UCSD-AML1 (cell line): ENCODE measurements at regions not wholly inside any gene's neighbourhood (a gene's known extent, or its start where the extent isn't known, plus 50 kb on each side); places are given as distances from the start of the nearest gene placed in this dataset.

Source experiments
- DNase-seq: peaks from one replicate; lab custom pipeline; 2025; ENCODE audit not compliant: unreplicated experiment; lab: John Stamatoyannopoulos, UW

DNA sequence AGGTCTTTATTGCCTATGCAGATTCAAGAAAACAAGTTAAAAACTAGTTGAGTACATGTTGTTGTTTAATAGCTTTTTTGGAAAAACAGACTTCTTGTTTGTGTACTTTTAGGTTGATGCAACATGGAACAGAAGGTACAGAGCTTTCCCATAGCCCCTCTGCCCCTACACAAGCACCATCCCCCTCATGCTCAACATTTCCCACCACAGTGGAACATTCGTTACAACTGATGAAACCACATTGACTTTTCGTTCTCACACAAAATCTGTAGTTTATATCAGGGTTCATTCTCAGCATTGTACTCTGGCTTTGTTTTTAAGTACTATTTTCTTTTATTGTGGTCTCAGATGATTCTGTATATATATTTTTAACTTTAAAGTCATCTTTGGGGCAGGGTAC lies 1054.6 kb downstream of the NTRK3 start:
- no peak for DNase-seq

GRCh38 chr15:87200149-87200548 lies 1056.4 kb downstream of the NTRK3 start:
- no peak for DNase-seq

DNA sequence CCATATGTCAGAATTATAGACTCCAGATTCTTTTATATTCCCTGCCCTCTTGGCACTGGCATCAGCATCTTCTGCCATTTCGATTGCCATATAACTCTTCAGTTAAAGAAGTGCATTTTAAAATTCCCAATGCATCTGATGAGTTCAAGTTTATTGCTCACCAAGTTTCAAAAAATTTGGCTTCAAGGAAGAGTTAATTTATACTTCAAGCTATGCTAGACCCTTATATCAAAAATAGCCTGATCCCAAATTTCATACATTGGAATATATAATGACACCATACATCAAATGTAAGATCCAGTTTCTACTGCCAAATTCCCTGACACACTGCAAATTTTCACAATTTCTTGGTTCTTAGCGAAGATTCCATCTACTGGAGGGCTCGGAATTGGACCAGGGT lies 1058.6 kb downstream of the NTRK3 start:
- DNase-seq, result no peak

DNA sequence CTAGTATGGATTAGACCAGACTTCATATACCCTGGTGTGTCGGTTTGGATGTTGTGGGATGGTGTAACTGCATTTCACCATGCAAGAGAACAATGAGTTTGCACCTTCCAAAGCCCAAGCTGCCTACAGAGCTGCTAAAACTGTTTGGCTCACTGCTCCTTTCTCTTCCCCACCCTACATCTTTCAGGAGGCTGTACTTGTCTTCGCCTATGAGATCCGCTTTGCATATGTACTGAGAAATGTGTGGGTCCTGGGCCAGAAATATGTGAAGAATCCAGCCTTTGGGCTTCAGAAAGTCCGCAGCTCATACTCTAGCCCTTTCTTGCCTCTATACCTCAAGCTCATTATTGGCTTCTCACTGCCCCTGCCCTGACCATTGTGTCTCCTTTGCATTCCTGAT lies 1060.0 kb downstream of the NTRK3 start:
- DNase-seq, result no peak

- DNase-seq, result no peak
Measured at GRCh38 chr15:87193481-87193880, 1063.1 kb downstream of the NTRK3 start.

- no peak for DNase-seq
Measured at GRCh38 chr15:87167706-87168105, 1088.0 kb downstream of the AGBL1 start.

DNA sequence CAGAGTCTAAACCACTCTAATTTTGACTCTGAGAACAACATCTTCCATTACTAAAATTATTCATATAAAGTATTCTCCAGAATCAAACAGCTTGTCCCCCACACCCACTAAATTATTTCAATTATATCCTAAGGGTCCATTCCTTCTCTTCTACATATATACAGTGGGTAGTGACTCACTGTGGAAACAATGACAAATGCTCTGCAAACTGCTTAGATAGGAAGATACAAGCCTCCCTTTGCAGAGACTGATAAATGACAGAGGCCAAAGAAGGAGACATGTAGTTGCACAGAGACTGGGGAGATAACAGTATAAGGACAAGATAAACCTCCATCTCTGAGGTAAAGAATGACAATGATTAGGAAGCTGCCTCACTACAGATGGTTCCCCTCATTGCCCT lies 1087.4 kb downstream of the AGBL1 start:
- DNase-seq, result no peak

- DNase-seq, result no peak
Measured at GRCh38 chr15:87155771-87156170, 1076.1 kb downstream of the AGBL1 start.

DNA sequence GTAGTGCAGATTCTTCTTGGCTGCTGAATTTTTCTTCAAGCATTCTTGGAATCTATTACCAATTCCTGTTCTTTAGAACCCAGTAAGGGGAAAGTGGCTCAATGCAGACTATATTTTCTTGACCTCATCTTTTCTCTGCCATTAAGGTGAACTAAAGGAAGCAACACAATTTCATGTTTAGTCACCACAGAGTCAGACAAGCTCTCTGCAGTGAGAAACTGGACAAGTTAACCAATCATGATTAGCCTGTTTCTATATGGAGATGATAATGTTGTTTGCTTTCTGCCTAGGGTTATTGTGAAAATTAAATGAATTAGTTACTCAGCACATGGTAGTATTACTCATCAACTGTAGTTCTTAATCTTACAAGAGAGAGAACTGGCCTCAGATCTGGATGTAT lies 1075.1 kb downstream of the AGBL1 start:
- no peak for DNase-seq

- no peak for DNase-seq
Measured at GRCh38 chr15:87151202-87151748, 1071.6 kb downstream of the AGBL1 start.

GRCh38 chr15:87145696-87146095 lies 1066.0 kb downstream of the AGBL1 start:
- DNase-seq, result no peak

DNA sequence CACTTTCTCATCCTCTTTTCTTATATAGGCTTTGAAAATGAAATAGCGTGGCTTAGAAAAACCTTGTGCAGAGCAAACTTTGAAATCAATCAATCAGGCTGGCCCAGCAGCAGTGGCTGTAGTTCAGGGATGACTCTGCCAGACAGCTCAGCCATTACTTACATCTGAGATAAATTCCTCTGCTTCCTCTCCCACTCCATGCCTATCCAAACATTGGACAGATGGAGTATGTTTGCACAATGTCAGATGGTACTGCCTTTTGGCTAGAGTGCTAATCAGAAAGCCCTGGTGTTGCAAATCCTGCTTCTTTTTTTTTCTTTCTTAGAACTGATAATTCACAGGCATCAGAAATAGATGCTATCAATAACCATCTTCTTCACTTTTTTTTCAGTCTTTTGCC lies 1065.1 kb downstream of the AGBL1 start:
- DNase-seq, result no peak

GRCh38 chr15:87142096-87142495 lies 1062.4 kb downstream of the AGBL1 start:
- no peak for DNase-seq

DNA sequence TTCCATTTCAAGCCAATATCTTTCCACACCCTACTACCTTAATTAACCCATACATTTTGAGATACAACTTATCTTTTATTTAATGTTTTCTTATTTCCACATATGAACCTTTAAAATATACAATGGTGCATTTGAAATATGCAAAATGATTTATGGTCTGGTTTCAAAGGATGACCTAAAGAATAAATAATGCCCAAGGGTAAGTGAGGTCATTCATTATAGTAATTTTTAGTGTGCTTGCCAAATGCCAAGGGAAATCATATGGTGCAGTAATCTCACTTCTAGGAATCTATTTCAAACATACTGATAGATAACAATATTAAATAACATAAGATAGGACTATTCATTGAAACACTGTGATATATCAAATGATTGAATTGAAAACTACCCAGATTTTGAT lies 1055.4 kb downstream of the AGBL1 start:
- no peak for DNase-seq

DNA sequence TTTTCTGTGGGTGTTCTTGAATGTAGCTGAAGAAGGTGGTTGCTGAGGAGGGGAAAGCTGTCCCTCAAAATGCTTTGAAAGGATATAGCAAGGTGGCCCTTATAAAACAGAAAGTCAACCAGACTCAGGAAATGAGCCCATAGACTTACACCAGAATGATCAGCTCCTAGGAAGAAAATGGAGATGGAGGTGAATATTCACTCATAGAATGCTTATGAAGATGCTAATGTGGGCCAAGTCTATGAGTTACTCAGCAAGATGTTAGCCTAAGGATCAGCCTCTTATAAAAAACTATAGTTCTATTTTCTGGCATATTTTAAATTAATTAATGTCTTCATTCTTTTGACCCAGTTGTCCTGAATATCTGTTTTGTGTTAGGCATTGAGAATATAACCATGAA lies 1054.0 kb downstream of the AGBL1 start:
- no peak for DNase-seq

- no peak for DNase-seq
Measured at GRCh38 chr15:87131067-87131466, 1051.4 kb downstream of the AGBL1 start.

GRCh38 chr15:87129916-87130315 lies 1050.2 kb downstream of the AGBL1 start:
- DNase-seq, result no peak

- no peak for DNase-seq
Measured at GRCh38 chr15:87123676-87124382, 1044.2 kb downstream of the AGBL1 start.

- no peak for DNase-seq
Measured at GRCh38 chr15:87121336-87121735, 1041.7 kb downstream of the AGBL1 start.

DNA sequence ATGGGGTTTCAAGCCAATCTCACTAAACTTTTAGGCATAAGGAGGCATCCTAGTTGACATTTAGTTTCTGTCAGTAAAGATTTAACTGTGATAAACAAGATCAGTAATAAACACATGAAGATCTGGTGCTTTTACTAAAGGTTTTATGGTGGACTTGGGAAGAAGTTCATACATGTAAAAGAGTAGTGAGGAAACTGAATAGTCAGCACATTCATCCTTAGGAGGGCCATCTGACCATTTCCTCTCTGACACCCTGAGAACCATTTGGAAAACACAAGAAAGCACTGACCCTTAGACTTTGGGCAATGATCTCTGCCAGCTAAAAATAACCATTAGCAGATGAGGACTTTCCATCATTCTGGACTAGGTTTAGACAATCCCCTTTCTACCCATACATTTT lies 1040.9 kb downstream of the AGBL1 start:
- no peak for DNase-seq

DNA sequence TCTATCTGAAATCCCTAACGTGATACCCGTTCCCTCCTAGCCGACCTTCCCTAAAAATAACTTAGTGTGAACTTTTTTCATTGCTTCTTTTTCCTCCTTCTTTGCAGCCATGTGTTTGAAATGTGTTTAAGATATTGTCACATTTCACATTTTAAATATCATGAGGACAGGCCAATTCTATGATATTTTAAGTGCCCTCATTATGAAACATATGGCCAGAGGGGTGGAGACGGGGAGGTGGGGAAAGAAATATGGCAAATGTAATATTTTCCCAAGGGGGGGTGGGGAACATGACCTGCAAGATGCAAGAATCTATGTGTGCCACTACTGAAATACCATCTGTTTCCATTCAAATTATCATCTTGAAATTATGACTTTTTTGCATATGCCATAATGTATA lies 1039.2 kb downstream of the AGBL1 start:
- DNase-seq, result no peak

- DNase-seq, result no peak
Measured at GRCh38 chr15:87118435-87118834, 1038.8 kb downstream of the AGBL1 start.

DNA sequence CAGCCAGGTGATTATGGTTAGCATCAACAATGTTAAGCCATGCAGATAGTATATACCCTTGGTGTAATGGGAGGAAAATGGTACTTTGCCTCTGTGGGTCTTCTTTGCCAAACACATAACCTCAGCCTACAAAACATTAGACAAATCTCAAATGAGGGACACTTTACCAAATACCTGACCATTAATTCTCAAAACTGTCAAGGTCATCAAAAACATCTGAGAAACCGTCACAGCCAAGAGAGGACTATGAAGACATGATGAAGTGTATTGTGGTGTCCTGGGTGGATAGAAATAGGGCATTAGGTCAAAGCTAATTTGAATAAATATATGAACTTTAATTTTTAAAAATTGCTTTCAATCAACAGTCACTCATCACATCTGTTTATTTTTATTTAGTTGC lies 1036.1 kb downstream of the AGBL1 start:
- DNase-seq, result no peak
